ENCODE measurements at regions not wholly inside any gene's neighbourhood (a gene's known extent, or its start where the extent isn't known, plus 50 kb on each side); places are given as distances from the start of the nearest gene placed in this dataset.

GRCh38 chr13:70893832-70894231, 785.6 kb upstream of the KLHL1 start:
- TF ChIP-seq EZH2phosphoT487 (IDR thresholded peaks at IDR 0.05; ENCODE audit: borderline replicate concordance) (no peak), CTCF (conservative IDR thresholded peaks at IDR 0.05; ENCODE audit: low read length) (no peak)
- no peaks in the 10 kb centered on the region for H3F3A ChIP-seq (ENCODE audit: low read depth)
- no peak overlapping the region for H3K4me2 ChIP-seq (ENCODE audit: low read depth, low read length, poor library complexity, severe bottlenecking)
- H3K9me3 ChIP-seq (ENCODE audit: insufficient read depth, low read depth, low read length): no peaks in the 10 kb centered on the region
- no peaks in the 10 kb centered on the region for H4K20me1 ChIP-seq (ENCODE audit: insufficient read depth, low read length, poor library complexity, severe bottlenecking)
- no peaks in the 10 kb centered on the region for H3K4me1 ChIP-seq (ENCODE audit: insufficient read depth, low read length, poor library complexity, severe bottlenecking)
- no peak overlapping the region for H2AFZ ChIP-seq (ENCODE audit: low read length)
- H3K79me2 ChIP-seq (ENCODE audit: insufficient read depth, low read length): no peaks in the 10 kb centered on the region
- no peak overlapping the region for H3K4me3 ChIP-seq (ENCODE audit: low read length, poor library complexity, severe bottlenecking)
- H3K9me2 ChIP-seq (replicated peaks; ENCODE audit: low read depth, low read length): no peaks in the 10 kb centered on the region
- H3K9ac ChIP-seq (ENCODE audit: low read depth, low read length, poor library complexity, severe bottlenecking): no peak overlapping the region
- no peaks in the 10 kb centered on the region for H3K36me3 ChIP-seq (ENCODE audit: insufficient read depth, low read length)
- H3K27me3 ChIP-seq (ENCODE audit: insufficient read depth, low read length, poor library complexity, severe bottlenecking): no peaks in the 10 kb centered on the region

DNA sequence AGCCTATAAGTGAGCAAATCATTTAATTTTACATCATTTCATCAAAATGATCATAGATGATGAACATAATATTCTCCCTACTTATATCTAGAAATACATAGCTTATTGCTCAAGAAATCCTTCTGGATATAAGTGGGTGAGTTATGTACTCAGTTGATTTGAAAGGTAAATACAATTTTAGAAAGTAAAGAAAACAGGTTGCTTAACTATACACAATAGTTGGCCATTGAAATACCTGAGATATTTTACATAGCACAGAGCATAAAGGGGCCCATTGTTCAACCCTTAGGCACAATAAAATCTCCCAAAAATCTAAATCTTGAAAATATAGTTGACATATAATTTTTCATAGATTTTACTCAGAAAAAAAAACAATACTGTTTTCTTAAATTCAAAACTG, 782.0 kb upstream of the KLHL1 start:
- no peaks in the 10 kb centered on the region for H3K4me1 ChIP-seq (ENCODE audit: insufficient read depth, low read length, poor library complexity, severe bottlenecking)
- TF ChIP-seq CTCF (conservative IDR thresholded peaks at IDR 0.05; ENCODE audit: low read length): no peak
- no peak for TF ChIP-seq EZH2phosphoT487 (IDR thresholded peaks at IDR 0.05; ENCODE audit: borderline replicate concordance)
- H3F3A ChIP-seq (ENCODE audit: low read depth): no peaks in the 10 kb centered on the region
- H3K4me2 ChIP-seq (ENCODE audit: low read depth, low read length, poor library complexity, severe bottlenecking): no peak overlapping the region
- no peaks in the 10 kb centered on the region for H4K20me1 ChIP-seq (ENCODE audit: insufficient read depth, low read length, poor library complexity, severe bottlenecking)
- no peaks in the 10 kb centered on the region for H3K36me3 ChIP-seq (ENCODE audit: insufficient read depth, low read length)
- H3K9ac ChIP-seq (ENCODE audit: low read depth, low read length, poor library complexity, severe bottlenecking): no peak overlapping the region
- no peaks in the 10 kb centered on the region for H3K9me3 ChIP-seq (ENCODE audit: insufficient read depth, low read depth, low read length)
- no peaks in the 10 kb centered on the region for H3K27me3 ChIP-seq (ENCODE audit: insufficient read depth, low read length, poor library complexity, severe bottlenecking)
- no peak overlapping the region for H3K4me3 ChIP-seq (ENCODE audit: low read length, poor library complexity, severe bottlenecking)
- H3K79me2 ChIP-seq (ENCODE audit: insufficient read depth, low read length): no peaks in the 10 kb centered on the region
- no peaks in the 10 kb centered on the region for H3K9me2 ChIP-seq (replicated peaks; ENCODE audit: low read depth, low read length)
- no peak overlapping the region for H2AFZ ChIP-seq (ENCODE audit: low read length)

DNA sequence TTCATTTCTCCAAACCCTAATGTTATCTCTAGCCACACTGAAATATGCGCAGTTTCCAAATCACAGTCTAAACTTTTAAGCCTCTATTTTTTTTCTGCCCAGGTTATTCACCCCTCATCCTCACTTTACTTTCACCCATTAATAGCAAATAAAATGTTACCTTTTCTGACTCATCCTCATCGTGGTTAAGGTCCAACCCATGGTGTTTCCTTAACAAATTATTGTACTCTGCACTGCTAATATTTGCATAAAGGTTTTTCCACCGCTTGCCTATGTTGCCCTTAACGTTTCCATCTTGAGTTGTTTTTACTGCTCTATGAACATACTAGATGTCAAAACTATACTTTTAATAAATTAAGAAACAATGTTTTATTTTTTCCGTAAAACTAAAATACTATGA, 780.9 kb upstream of the KLHL1 start:
- TF ChIP-seq CTCF (conservative IDR thresholded peaks at IDR 0.05; ENCODE audit: low read length): no peak
- no peak for TF ChIP-seq EZH2phosphoT487 (IDR thresholded peaks at IDR 0.05; ENCODE audit: borderline replicate concordance)
- no peaks in the 10 kb centered on the region for H3K9me3 ChIP-seq (ENCODE audit: insufficient read depth, low read depth, low read length)
- no peaks in the 10 kb centered on the region for H3K27me3 ChIP-seq (ENCODE audit: insufficient read depth, low read length, poor library complexity, severe bottlenecking)
- H3K4me2 ChIP-seq (ENCODE audit: low read depth, low read length, poor library complexity, severe bottlenecking): no peak overlapping the region
- H3K36me3 ChIP-seq (ENCODE audit: insufficient read depth, low read length): no peaks in the 10 kb centered on the region
- no peak overlapping the region for H2AFZ ChIP-seq (ENCODE audit: low read length)
- H3K4me1 ChIP-seq (ENCODE audit: insufficient read depth, low read length, poor library complexity, severe bottlenecking): no peaks in the 10 kb centered on the region
- no peak overlapping the region for H3K9ac ChIP-seq (ENCODE audit: low read depth, low read length, poor library complexity, severe bottlenecking)
- no peaks in the 10 kb centered on the region for H4K20me1 ChIP-seq (ENCODE audit: insufficient read depth, low read length, poor library complexity, severe bottlenecking)
- H3F3A ChIP-seq (ENCODE audit: low read depth): no peaks in the 10 kb centered on the region
- no peak overlapping the region for H3K4me3 ChIP-seq (ENCODE audit: low read length, poor library complexity, severe bottlenecking)
- no peaks in the 10 kb centered on the region for H3K79me2 ChIP-seq (ENCODE audit: insufficient read depth, low read length)
- no peaks in the 10 kb centered on the region for H3K9me2 ChIP-seq (replicated peaks; ENCODE audit: low read depth, low read length)

Measured in Loucy (cell line).